ENCODE measurements at regions not wholly inside any gene's neighbourhood (a gene's known extent, or its start where the extent isn't known, plus 50 kb on each side); places are given as distances from the start of the nearest gene placed in this dataset.

GRCh38 chr14:66114071-66114470 lies 372.1 kb upstream of the CCDC196 start:
- TF ChIP-seq HDAC6 (IDR thresholded peaks at IDR 0.05; ENCODE audit: unreplicated experiment), result no peak
- no peak for TF ChIP-seq SIN3A (IDR thresholded peaks at IDR 0.05; ENCODE audit: low read depth, low read length)
- no peak for TF ChIP-seq POLR2AphosphoS5 (IDR thresholded peaks at IDR 0.05; ENCODE audit: low read length)
- TF ChIP-seq RAD51 (IDR thresholded peaks at IDR 0.05), result no peak
- TF ChIP-seq ZBTB33 (IDR thresholded peaks at IDR 0.05), result no peak
- no peak for TF ChIP-seq SRF (IDR thresholded peaks at IDR 0.05; ENCODE audit: low read depth in 2 of 2, low read length in 2 of 2)
- TF ChIP-seq RAD21 (IDR thresholded peaks at IDR 0.05; ENCODE audit: insufficient read depth, low read depth, low read length), result no peak
- TF ChIP-seq REST (IDR thresholded peaks at IDR 0.05; ENCODE audit: low read depth, low read length), result no peak
- TF ChIP-seq SUZ12 (IDR thresholded peaks at IDR 0.05; ENCODE audit: unreplicated experiment), result no peak
- TF ChIP-seq RCOR1 (conservative IDR thresholded peaks at IDR 0.05; ENCODE audit: low read depth, low read length), result no peak

Measured in GM12878 (cell line).